AG20443 (cell line): ENCODE measurements at regions not wholly inside any gene's neighbourhood (a gene's known extent, or its start where the extent isn't known, plus 50 kb on each side); places are given as distances from the start of the nearest gene placed in this dataset.
"Not testable (repeated sequence)": the region's sequence is repeated elsewhere in the genome, so short reads cannot be mapped to it uniquely, and the experiment has no call there.

ENCODE experiments used
- DNase-seq: peaks from one replicate; pipeline ENCODE4 v3.0.0; 2012; ENCODE audit warnings: low spot score, mixed read lengths

- no peak for DNase-seq
These were observed 1042.3 kb downstream of the OTOL1 start for GRCh38 chr3:162538906-162539305.

- DNase-seq = no peak
These were observed 1043.8 kb downstream of the OTOL1 start for GRCh38 chr3:162540421-162540820.

- no peak for DNase-seq
These were observed 1045.3 kb downstream of the OTOL1 start for GRCh38 chr3:162541923-162542322.

DNA sequence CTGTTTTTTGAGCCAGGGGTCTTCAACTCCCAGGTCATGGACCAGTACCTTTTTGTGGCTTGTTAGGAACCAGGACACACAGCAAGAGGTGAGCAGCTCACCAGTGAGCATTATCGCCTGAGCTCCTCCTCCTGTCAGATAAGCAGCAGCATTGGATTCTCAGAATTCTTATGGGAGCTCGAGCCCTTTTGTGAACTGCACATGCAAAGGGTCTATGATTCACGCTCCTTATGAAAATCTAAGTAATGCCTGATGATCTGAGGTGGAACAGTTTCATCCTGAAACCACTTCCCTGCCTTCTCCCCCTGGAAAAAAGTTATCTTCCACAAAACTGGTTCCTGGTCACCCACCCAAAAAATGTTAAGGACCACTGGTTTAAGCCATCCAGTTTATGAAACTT is 1047.6 kb downstream of the OTOL1 start:
- DNase-seq = no peak

DNA sequence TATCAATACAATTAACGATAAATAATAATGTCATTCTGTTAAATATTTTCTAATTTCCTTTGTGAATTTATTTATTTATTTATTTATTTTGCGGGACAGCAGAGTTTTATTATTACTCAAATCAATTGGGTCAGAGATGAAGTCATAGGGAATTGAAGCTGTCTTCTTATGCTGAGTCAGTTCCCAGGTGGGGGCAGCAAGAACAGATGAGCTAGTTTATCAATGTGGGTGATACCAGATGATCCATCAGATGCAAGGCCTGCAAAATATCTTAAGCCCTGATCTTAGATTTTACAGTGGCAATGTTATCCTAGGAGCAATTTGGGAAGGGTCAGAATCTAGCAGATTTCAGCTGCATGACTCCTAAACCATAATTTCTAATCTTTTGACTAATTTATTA is 1050.3 kb downstream of the OTOL1 start:
- DNase-seq = no peak

GRCh38 chr3:162547321-162547720 is 1050.7 kb downstream of the OTOL1 start:
- no peak for DNase-seq

- DNase-seq = no peak
These were observed 1059.2 kb downstream of the OTOL1 start for GRCh38 chr3:162555761-162556160.

GRCh38 chr3:162558016-162558415 is 1061.4 kb downstream of the OTOL1 start:
- no peak for DNase-seq

- no peak for DNase-seq
These were observed 1072.1 kb downstream of the OTOL1 start for GRCh38 chr3:162568706-162569105.

- no peak for DNase-seq
These were observed 1072.7 kb downstream of the OTOL1 start for GRCh38 chr3:162569314-162569713.

GRCh38 chr3:162584986-162585385 is 1088.4 kb downstream of the OTOL1 start:
- no peak for DNase-seq

DNA sequence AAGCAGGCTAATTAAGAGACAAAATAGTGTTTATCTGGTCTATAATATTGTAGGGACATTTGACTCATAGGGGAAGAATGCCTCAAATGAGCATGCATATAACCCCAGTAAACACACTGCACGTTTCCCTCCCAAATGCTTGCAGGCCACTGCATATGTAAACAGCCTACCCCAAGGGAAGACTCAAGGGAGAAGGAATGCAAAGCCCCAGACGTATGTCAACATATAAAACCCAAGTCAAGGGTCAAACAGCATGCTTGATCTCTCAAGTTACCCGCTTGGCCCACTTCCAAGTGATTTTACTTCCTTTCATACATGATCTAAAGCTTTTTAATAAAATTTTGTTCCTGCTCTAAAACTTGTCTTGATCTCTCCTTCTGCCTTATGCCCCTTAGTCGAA is 1090.0 kb downstream of the OTOL1 start:
- no peak for DNase-seq

DNA sequence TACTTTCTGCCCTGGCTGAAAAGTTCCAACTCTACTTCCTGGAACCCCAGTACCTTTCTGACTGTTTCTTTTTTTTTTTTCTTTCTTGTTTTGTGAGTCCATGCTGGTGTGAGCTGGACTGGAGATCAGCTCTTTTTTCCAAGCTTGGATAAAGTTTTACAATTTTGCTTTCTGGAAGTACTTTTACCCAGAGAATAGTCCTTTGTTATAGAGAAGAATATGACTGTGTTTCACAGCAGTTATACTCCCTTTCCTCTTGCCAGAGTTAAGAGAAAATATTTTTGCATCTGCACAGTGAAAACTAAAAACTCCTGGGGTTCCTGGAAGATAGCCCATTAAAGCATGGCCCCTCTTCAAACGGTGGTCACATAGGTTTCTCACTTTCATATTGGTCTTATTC is 1100.6 kb downstream of the OTOL1 start:
- no peak for DNase-seq

- DNase-seq = not testable (repeated sequence)
These were observed 1101.9 kb downstream of the OTOL1 start for GRCh38 chr3:162598500-162598899.

GRCh38 chr3:162599742-162600141 is 1103.1 kb downstream of the OTOL1 start:
- DNase-seq = not testable (repeated sequence)

DNA sequence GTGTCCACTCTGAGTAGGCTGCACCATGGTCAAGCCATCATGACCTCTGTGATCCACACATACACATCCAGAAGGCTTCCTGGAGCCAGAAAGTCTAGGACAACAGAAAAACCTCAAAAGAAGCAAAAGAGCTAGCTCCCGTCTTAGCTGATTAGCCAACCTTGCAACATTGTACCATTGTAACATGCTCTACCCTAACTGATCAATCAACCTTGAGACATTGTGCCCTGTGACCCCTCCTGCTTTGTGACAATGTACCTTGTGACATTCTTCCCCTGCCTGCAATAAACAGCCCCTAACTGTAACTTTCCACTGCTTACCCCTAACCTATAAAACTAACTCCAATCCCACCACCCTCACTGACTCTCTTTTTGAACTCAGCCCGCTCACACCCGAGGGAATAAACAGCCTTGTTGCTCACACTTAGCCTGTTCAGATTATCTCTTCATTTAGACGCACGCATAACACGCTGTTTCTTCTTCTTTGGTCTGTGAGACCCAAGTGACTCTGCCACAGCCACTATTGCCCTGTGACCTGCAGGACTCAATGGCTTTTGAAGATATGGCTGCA is 1104.6 kb downstream of the OTOL1 start:
- no peak for DNase-seq

- DNase-seq = no peak
These were observed 1106.0 kb downstream of the OTOL1 start for GRCh38 chr3:162602619-162603018.

DNA sequence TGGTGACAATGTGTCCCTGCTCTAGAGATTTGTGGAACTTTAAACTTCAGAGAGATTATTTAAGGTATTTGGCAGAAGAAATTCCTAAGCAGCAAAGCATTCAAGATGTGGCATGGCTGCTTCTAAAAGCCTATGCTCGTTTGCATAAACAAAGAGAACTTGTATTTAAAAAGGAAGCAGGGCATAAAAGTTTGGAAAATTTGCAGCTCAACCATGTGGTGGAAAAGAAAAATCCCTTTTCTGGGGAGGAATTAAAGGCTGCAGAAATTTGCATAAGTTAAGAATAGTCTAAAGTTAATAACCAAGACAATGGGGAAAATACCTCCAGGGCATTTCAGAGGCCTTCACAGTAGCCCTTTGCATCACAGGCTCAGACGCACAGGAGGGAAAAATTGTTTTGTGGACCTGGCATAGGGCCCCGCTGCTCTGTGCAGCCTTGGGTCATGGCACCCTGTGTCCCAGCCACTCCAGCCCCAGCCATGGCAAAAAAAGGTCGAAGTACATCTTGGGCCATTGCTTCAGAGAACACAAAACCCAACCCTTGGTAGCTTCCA is 1109.1 kb downstream of the OTOL1 start:
- DNase-seq = no peak

DNA sequence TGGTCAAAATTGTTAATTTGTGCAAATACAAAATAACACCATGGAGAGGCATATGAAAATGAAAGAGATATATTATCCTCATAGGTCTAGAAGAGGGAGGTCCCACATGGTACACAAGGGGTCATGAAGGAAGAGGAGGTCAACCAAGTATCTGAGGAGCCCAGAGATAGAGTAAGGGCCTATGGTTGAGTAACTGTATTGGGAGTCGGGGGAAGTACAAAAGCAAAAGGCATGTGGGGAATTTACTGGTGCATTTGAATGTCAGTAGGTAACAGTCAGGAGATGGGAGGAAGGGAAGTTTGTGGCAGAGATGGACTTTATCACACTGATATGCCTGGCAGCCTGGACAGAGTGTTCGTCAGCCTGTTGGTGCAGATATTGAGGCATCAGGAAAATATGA is 1113.7 kb downstream of the OTOL1 start:
- no peak for DNase-seq

GRCh38 chr3:162612991-162613390 is 1116.4 kb downstream of the OTOL1 start:
- DNase-seq = no peak

- no peak for DNase-seq
These were observed 1129.6 kb downstream of the OTOL1 start for GRCh38 chr3:162626172-162626571.

DNA sequence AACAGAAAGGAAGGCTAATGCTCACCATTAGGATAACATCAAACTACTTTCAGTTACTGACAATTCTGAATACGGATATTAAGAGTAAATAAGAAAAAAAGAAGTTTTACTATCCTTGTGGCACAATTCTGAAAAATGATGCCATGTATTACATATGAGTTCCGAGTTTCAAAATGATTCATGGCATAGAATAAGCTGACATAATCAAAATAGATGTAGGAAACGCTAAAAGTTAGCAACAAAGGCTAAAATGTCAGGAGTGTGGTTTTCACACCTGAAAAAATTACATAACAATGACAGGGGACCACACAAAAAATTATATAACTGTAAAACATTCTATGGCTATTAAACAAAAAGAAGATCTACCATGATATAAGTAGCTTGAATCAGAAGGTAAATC is 1131.9 kb downstream of the OTOL1 start:
- no peak for DNase-seq

GRCh38 chr3:162629372-162629771 is 1132.8 kb downstream of the OTOL1 start:
- DNase-seq = no peak

GRCh38 chr3:162632672-162633071 is 1136.1 kb downstream of the OTOL1 start:
- DNase-seq = peak; percentile 7
